PC-3 (cell line): ENCODE measurements at regions not wholly inside any gene's neighbourhood (a gene's known extent, or its start where the extent isn't known, plus 50 kb on each side); places are given as distances from the start of the nearest gene placed in this dataset.

Experiments
- ATAC-seq: fragments of 200-7000 bp; cut with Tn5 transposase; 2 replicates; pipeline ENCODE4 v1.9.1; 2020; ENCODE audit warnings: mild to moderate bottlenecking, moderate library complexity
- BruUV-seq: library from RNA; stranded (reverse); fragments of 400-500 nt; replicated peaks from 2 replicates; lab custom pipeline; 2021; lab: Mats Ljungman, UMichigan
- CTCF ChIA-PET: fragments of 300-600 bp; sonication (Branson Sonifier 250); formaldehyde crosslinking; loops from one replicate; lab custom pipeline; 2022; ENCODE audit warnings: antibody characterized with exemption; lab: Charles Lee
- POLR2A ChIA-PET: fragments of 300-600 bp; sonication (Branson Sonifier 250); formaldehyde crosslinking; loops from one replicate; lab custom pipeline; 2022; ENCODE audit warnings: antibody characterized with exemption; ENCODE audit not compliant: unreplicated experiment; lab: Charles Lee
- DNase-seq: peaks from one replicate; pipeline ENCODE4 v3.0.0-alpha.2; 2015
- H2AFZ ChIP-seq: fragments of 300-600 bp; sonication (generic); 2 replicates; pipeline ENCODE4 v1.6.0; 2016; ENCODE audit warnings: antibody characterized with exemption, low read length
- H3F3A ChIP-seq: fragments of 300-600 bp; sonication (generic); one replicate; pipeline ENCODE4 v1.6.0; 2017; ENCODE audit warnings: antibody characterized with exemption, low read length, control low read depth, mild to moderate bottlenecking; ENCODE audit not compliant: unreplicated experiment
- H3K27ac ChIP-seq: fragments of 300-600 bp; sonication (generic); 2 replicates; pipeline ENCODE4 v1.5.1; 2016; ENCODE audit warnings: mild to moderate bottlenecking, low read length
- H3K27me3 ChIP-seq: fragments of 300-600 bp; sonication (generic); 2 replicates; pipeline ENCODE4 v1.6.1; 2016; ENCODE audit warnings: low read length, mixed read lengths
- H3K36me3 ChIP-seq: fragments of 300-600 bp; sonication (generic); 2 replicates; pipeline ENCODE4 v1.6.1; 2016; ENCODE audit warnings: low read depth, mixed run types, low read length, mixed read lengths
- H3K4me1 ChIP-seq: fragments of 300-600 bp; sonication (generic); 2 replicates; pipeline ENCODE4 v1.5.1; 2016; ENCODE audit warnings: low read length; ENCODE audit not compliant: insufficient read depth
- H3K4me2 ChIP-seq: fragments of 300-600 bp; sonication (generic); 2 replicates; pipeline ENCODE4 v1.6.0; 2016; ENCODE audit warnings: low read length
- H3K4me3 ChIP-seq: fragments of 300-600 bp; sonication (generic); 2 replicates; pipeline ENCODE4 v1.5.1; 2016; ENCODE audit warnings: mild to moderate bottlenecking, low read length, mixed read lengths
- H3K79me2 ChIP-seq: fragments of 300-600 bp; sonication (generic); 2 replicates; pipeline ENCODE4 v1.6.1; 2017; ENCODE audit warnings: low read length, mixed read lengths
- H3K9ac ChIP-seq: fragments of 300-600 bp; sonication (generic); 2 replicates; pipeline ENCODE4 v1.6.0; 2016; ENCODE audit warnings: mild to moderate bottlenecking, low read length
- H3K9me2 ChIP-seq: fragments of 300-600 bp; sonication (generic); replicated peaks from 2 replicates; pipeline ENCODE4 v1.6.1; 2016; ENCODE audit warnings: mixed run types, low read length, mixed read lengths
- H3K9me3 ChIP-seq: fragments of 300-600 bp; sonication (generic); 2 replicates; pipeline ENCODE4 v1.6.1; 2016; ENCODE audit warnings: low read length, mixed read lengths
- H4K20me1 ChIP-seq: fragments of 300-600 bp; sonication (generic); 2 replicates; pipeline ENCODE4 v1.6.1; 2016; ENCODE audit warnings: low read length, mixed read lengths
- EZH2 ChIP-seq: fragments of 300-600 bp; sonication (generic); IDR thresholded peaks from one replicate; pipeline ENCODE4 v1.6.1; 2017; ENCODE audit warnings: antibody characterized with exemption, mild to moderate bottlenecking, low read length; ENCODE audit not compliant: unreplicated experiment
- EZH2phosphoT487 ChIP-seq: fragments of 300-600 bp; sonication (generic); IDR thresholded peaks from 2 replicates; pipeline ENCODE4 v1.6.1; 2018; ENCODE audit warnings: mild to moderate bottlenecking, antibody characterized with exemption, low read length, borderline replicate concordance
- intact Hi-C: fragments of 100-400 bp; cut with micrococcal nuclease; formaldehyde crosslinking; loops from 2 replicates; pipeline ENCODE4 v1.9.0; 2023
- TF ChIP-seq, protein P1 (sequence below): fragments of 300-600 bp; sonication (generic); conservative IDR thresholded peaks from 2 replicates; pipeline ENCODE4 v1.5.1; 2017; ENCODE audit warnings: antibody characterized with exemption, low read depth, mild to moderate bottlenecking, low read length

DNA sequence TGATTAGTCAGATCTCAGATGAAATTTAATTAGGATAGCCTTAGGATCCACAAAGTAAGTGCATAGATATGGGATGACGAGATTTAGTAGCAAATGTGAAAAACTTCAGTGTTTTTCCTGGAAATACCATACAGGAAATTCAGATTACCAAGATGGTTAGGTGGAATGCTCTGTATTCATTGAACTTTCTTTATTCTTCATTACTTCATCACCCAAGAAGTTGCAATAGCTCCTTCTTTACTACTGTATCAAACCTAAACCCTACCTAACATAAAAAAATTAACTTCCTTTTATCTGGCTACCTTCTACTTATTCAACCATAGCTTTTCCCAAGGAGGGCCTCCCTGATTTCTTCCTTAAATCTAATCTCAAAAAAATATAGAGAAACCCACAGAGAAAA is 100.4 kb downstream of the TTC6 start:
- BruUV-seq: no TSS peak
- DNase-seq: no peak
- no peak overlapping the region for H3K9ac ChIP-seq
- peaks cover 29% of the 10 kb centered on the region for H3K4me1 ChIP-seq
- POLR2A ChIA-PET: no interaction called here
- CTCF ChIA-PET: no interaction called here
- intact Hi-C loops: loop anchor here (2.0 to 5.0 kb wide), 2 partner anchors 74 to 97 kb away; no protein-coding TSS in a partner anchor
- no peaks in the 10 kb centered on the region for H3K27me3 ChIP-seq
- H3K9me2 ChIP-seq: no peaks in the 10 kb centered on the region
- peaks cover 8% of the 10 kb centered on the region for H3K9me3 ChIP-seq
- H2AFZ ChIP-seq: no peak overlapping the region
- ATAC-seq: no peak
- H3K4me2 ChIP-seq: no peak overlapping the region
- H3K27ac ChIP-seq: no peak overlapping the region
- no peaks in the 10 kb centered on the region for H3F3A ChIP-seq
- no peak overlapping the region for H3K4me3 ChIP-seq
- TF ChIP-seq EZH2phosphoT487 (no peak), EZH2 (no peak)
- TF ChIP-seq, protein P1, sequence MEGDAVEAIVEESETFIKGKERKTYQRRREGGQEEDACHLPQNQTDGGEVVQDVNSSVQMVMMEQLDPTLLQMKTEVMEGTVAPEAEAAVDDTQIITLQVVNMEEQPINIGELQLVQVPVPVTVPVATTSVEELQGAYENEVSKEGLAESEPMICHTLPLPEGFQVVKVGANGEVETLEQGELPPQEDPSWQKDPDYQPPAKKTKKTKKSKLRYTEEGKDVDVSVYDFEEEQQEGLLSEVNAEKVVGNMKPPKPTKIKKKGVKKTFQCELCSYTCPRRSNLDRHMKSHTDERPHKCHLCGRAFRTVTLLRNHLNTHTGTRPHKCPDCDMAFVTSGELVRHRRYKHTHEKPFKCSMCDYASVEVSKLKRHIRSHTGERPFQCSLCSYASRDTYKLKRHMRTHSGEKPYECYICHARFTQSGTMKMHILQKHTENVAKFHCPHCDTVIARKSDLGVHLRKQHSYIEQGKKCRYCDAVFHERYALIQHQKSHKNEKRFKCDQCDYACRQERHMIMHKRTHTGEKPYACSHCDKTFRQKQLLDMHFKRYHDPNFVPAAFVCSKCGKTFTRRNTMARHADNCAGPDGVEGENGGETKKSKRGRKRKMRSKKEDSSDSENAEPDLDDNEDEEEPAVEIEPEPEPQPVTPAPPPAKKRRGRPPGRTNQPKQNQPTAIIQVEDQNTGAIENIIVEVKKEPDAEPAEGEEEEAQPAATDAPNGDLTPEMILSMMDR: no peak
- H3K36me3 ChIP-seq: no peaks in the 10 kb centered on the region; the same call in 1 of the 2 replicates
- H4K20me1 ChIP-seq: no peaks in the 10 kb centered on the region
- no peaks in the 10 kb centered on the region for H3K79me2 ChIP-seq

DNA sequence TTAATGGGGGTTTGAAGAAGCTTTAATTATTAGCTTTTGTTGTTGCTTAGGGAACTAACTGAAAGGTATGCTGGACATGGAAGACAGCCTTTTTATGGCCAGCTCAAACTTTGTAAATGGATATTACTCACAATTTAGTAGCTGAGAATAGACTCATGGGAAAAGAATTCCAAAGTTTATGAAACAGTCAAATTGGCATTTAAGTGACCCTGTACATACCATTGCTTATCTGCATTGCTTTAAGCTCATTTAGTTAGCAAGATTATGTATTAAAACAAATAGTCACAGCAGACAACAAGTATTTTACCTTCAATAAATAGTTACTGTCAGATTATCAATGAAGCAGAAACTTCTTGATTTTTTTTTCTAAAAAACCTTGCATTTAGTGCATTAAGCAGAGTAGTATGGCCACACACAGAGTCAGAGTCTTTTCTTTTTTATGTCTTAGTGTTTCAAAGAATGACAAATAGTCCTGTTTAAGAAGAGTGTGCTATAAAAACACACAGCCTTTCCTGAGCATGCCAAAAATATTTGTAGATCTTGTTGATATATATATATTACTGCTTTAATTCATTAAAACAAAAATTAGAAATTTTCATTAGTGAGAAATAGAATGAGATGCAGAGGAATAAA is 102.2 kb downstream of the TTC6 start:
- H3K4me3 ChIP-seq: peak overlapping the region; percentile 24; the same call in 1 of the 2 replicates
- intact Hi-C loops: loop anchor here (2.0 to 5.0 kb wide), 2 partner anchors 75 to 99 kb away; no protein-coding TSS in a partner anchor
- ATAC-seq (peak; percentile 97), DNase-seq (peak; percentile 89)
- ChIA-PET CTCF (interaction anchor here (0.9 to 1.0 kb wide), 2 partner anchors 97 to 98 kb away, joined by 3 read pairs; no protein-coding TSS in a partner anchor), POLR2A (interaction anchor here (0.6 kb wide), 1 partner anchor 74 kb away, joined by 5 read pairs; no protein-coding TSS in a partner anchor)
- peaks cover 29% of the 10 kb centered on the region for H3K4me1 ChIP-seq
- no peaks in the 10 kb centered on the region for H3F3A ChIP-seq
- H3K27ac ChIP-seq: peak overlapping the region; percentile 62
- TF ChIP-seq EZH2: no peak
- TF ChIP-seq EZH2phosphoT487: no peak
- TF ChIP-seq, protein P1: no peak
- H3K9me2 ChIP-seq: no peaks in the 10 kb centered on the region
- peaks cover 8% of the 10 kb centered on the region for H3K9me3 ChIP-seq
- H3K79me2 ChIP-seq: no peaks in the 10 kb centered on the region
- no peak overlapping the region for H3K9ac ChIP-seq
- H4K20me1 ChIP-seq: no peaks in the 10 kb centered on the region
- BruUV-seq: no TSS peak
- H3K27me3 ChIP-seq: no peaks in the 10 kb centered on the region
- H3K4me2 ChIP-seq: peak overlapping the region; percentile 65
- H2AFZ ChIP-seq: 0 out of 2 replicates have a peak overlapping the region, but pooled peaks have one; percentile 45
- H3K36me3 ChIP-seq: no peaks in the 10 kb centered on the region; the same call in 1 of the 2 replicates
